ENCODE measurements at regions not wholly inside any gene's neighbourhood (a gene's known extent, or its start where the extent isn't known, plus 50 kb on each side); places are given as distances from the start of the nearest gene placed in this dataset.

- TF ChIP-seq CTCF (IDR thresholded peaks at IDR 0.05), result no peak
- no peak for ATAC-seq (ENCODE audit: low FRiP score)
- DNase-seq (ENCODE audit: low spot score), result no peak
These were observed 65.6 kb upstream of the IRF2BP2 start for GRCh38 chr1:234675572-234675971.

- no peak for TF ChIP-seq CTCF (IDR thresholded peaks at IDR 0.05)
These were observed 65.0 kb upstream of the IRF2BP2 start for GRCh38 chr1:234675006-234675405.

GRCh38 chr1:234674218-234674815, 64.3 kb upstream of the IRF2BP2 start:
- DNase-seq (ENCODE audit: low spot score) (no peak), ATAC-seq (ENCODE audit: low FRiP score) (no peak)

More at GRCh38 chr1:234675006-234675405, 65.0 kb upstream of the IRF2BP2 start:
- no peak for ATAC-seq (ENCODE audit: low FRiP score)
- no peak for DNase-seq (ENCODE audit: low spot score)

GRCh38 chr1:234672349-234673135, 62.6 kb upstream of the IRF2BP2 start:
- no peak for ATAC-seq (ENCODE audit: low FRiP score)
- no peak for TF ChIP-seq CTCF (IDR thresholded peaks at IDR 0.05)

More at GRCh38 chr1:234674218-234674815, 64.3 kb upstream of the IRF2BP2 start:
- TF ChIP-seq CTCF (IDR thresholded peaks at IDR 0.05), result no peak

GRCh38 chr1:234670967-234671626, 61.1 kb upstream of the IRF2BP2 start:
- no peak for ATAC-seq (ENCODE audit: low FRiP score)
- TF ChIP-seq CTCF (IDR thresholded peaks at IDR 0.05), result no peak
- no peak for DNase-seq (ENCODE audit: low spot score)

More at GRCh38 chr1:234672349-234673135, 62.6 kb upstream of the IRF2BP2 start:
- DNase-seq (ENCODE audit: low spot score), result no peak

- TF ChIP-seq CTCF (IDR thresholded peaks at IDR 0.05), result no peak
- no peak for ATAC-seq (ENCODE audit: low FRiP score)
- DNase-seq (ENCODE audit: low spot score), result no peak
These were observed 59.5 kb upstream of the IRF2BP2 start for GRCh38 chr1:234669499-234669898.
